HepG2 (cell line): ENCODE measurements at regions not wholly inside any gene's neighbourhood (a gene's known extent, or its start where the extent isn't known, plus 50 kb on each side); places are given as distances from the start of the nearest gene placed in this dataset.

Experiments
- ATAC-seq: fragments of 200-7000 bp; cut with Tn5 transposase; 3 replicates; pipeline ENCODE4 v1.9.1; 2020; ENCODE audit warnings: mild to moderate bottlenecking, moderate library complexity
- BruUV-seq: library from RNA; stranded (reverse); fragments of 400-500 nt; replicated peaks from 2 replicates; lab custom pipeline; 2021; lab: Mats Ljungman, UMichigan
- CTCF ChIA-PET: fragments of 300-600 bp; formaldehyde crosslinking; extraction: SDS; loops from one replicate; lab custom pipeline; 2021; ENCODE audit warnings: low total read pairs, inconsistent platforms, low intra/inter-chr PET ratio; lab: Yijun Ruan, JAX
- POLR2A ChIA-PET: fragments of 350-600 bp; sonication (Branson Sonifier 250); formaldehyde crosslinking; loops from one replicate; lab custom pipeline; 2020; ENCODE audit warnings: antibody characterized with exemption, inconsistent platforms; lab: Yijun Ruan, JAX
- DNase-seq: peaks from one replicate; pipeline ENCODE4 v3.0.0-alpha.2; 2015; ENCODE audit warnings: low spot score
- FAIRE-seq: peaks from 3 replicates; lab custom pipeline; 2011; peaks lifted over from hg19 to GRCh38; lab: Jason Lieb, UNC
- H2AFZ ChIP-seq: one replicate; pipeline ENCODE4 v1.6.1; 2011; ENCODE audit warnings: low read length, inconsistent platforms
- H3K27ac ChIP-seq: fragments of 300-600 bp; 3 replicates; pipeline ENCODE4 v1.8.0; 2011; ENCODE audit warnings: mixed run types, mild to moderate bottlenecking, mixed read lengths, low read length, inconsistent platforms; ENCODE audit not compliant: insufficient read depth; ENCODE audit errors: extremely low read length
- H3K27me3 ChIP-seq, 2 experiments: fragments of 200-600 bp in 1 of 2; 2 replicates in 1 of 2; 3 replicates in 1 of 2; pipeline versions ENCODE4 v1.6.0 to v1.8.0; 2011; ENCODE audit warnings: low read length in 2 of 2, mild to moderate bottlenecking in 2 of 2, moderate library complexity in 2 of 2, inconsistent platforms in 1 of 2; ENCODE audit not compliant: insufficient read depth in 2 of 2, control insufficient read depth in 1 of 2
- H3K36me3 ChIP-seq, 2 experiments: fragments of 200-600 bp in 1 of 2; replicated peaks in 1 of 2; 2 replicates in 1 of 2; 3 replicates in 1 of 2; pipeline versions ENCODE4 v1.5.1 to v1.8.0; 2011; ENCODE audit warnings: low read length in 2 of 2, inconsistent platforms in 1 of 2; ENCODE audit not compliant: insufficient read depth in 2 of 2, control insufficient read depth in 1 of 2
- H3K4me1 ChIP-seq: 2 replicates; pipeline ENCODE4 v1.5.1; 2012; ENCODE audit warnings: low read length, inconsistent platforms; ENCODE audit not compliant: insufficient read depth
- H3K4me2 ChIP-seq: 2 replicates; pipeline ENCODE4 v1.6.0; 2011; ENCODE audit warnings: low read depth, low read length, inconsistent platforms
- H3K4me3 ChIP-seq, 3 experiments: fragments of 200-600 bp in 1 of 3; sonication (generic), shearing (Covaris generic) in 1 of 3; replicated peaks in 1 of 3; 2 replicates each; pipeline ENCODE4 v1.5.1; 2011 to 2016; ENCODE audit warnings: low read length in 3 of 3, inconsistent platforms in 2 of 3, low read depth in 2 of 3, mild to moderate bottlenecking in 2 of 3, control low read depth in 1 of 3, mixed read lengths in 1 of 3; ENCODE audit not compliant: insufficient read depth in 1 of 3
- H3K79me2 ChIP-seq: one replicate; pipeline ENCODE4 v1.6.1; 2011; ENCODE audit warnings: low read length, inconsistent platforms; ENCODE audit not compliant: insufficient read depth
- H3K9ac ChIP-seq: 2 replicates; pipeline ENCODE4 v1.6.0; 2011; ENCODE audit warnings: mild to moderate bottlenecking, low read depth, low read length, inconsistent platforms; ENCODE audit not compliant: insufficient read depth
- H3K9me3 ChIP-seq: 2 replicates; pipeline ENCODE4 v1.5.1; 2012; ENCODE audit warnings: mild to moderate bottlenecking, low read length
- H4K20me1 ChIP-seq: 2 replicates; pipeline ENCODE4 v1.6.0; 2011; ENCODE audit warnings: inconsistent platforms, mild to moderate bottlenecking, low read length, moderate library complexity; ENCODE audit not compliant: insufficient read depth
- ERF ChIP-seq: IDR thresholded peaks from 2 replicates; pipeline ENCODE4 v1.6.1; 2018; ENCODE audit warnings: missing biosample characterization, missing genetic modification reagents
- GTF3A ChIP-seq: sonication (generic); formaldehyde crosslinking; conservative IDR thresholded peaks from 2 replicates; pipeline ENCODE4 v1.4.0; 2020; ENCODE audit warnings: mild to moderate bottlenecking, missing genetic modification reagents
- KLF11 ChIP-seq: IDR thresholded peaks from 2 replicates; pipeline ENCODE4 v1.6.1; 2016; ENCODE audit warnings: missing compliant biosample characterization
- LCORL ChIP-seq, 2 experiments: fragments of 450-650 bp in 1 of 2; sonication (generic) in 1 of 2; formaldehyde crosslinking in 1 of 2; IDR thresholded peaks; 2 replicates each; pipeline versions ENCODE4 v1.5.0 to v1.6.1; 2017 to 2020; ENCODE audit warnings: antibody characterized with exemption in 1 of 2, missing genetic modification reagents in 1 of 2
- NPAS2 ChIP-seq: sonication (generic); formaldehyde crosslinking; IDR thresholded peaks from 2 replicates; pipeline ENCODE4 v1.8.0; 2022; ENCODE audit warnings: mild to moderate bottlenecking, missing genetic modification reagents, borderline replicate concordance
- PATZ1 ChIP-seq: sonication (generic); formaldehyde crosslinking; IDR thresholded peaks from 2 replicates; pipeline ENCODE4 v1.4.0; 2020; ENCODE audit warnings: missing genetic modification reagents
- STAT6 ChIP-seq: sonication (generic); formaldehyde crosslinking; IDR thresholded peaks from 2 replicates; pipeline ENCODE4 v1.4.0; 2020; ENCODE audit warnings: missing genetic modification reagents, mild to moderate bottlenecking, borderline replicate concordance
- ZBTB33 ChIP-seq: sonication (generic); formaldehyde crosslinking; IDR thresholded peaks from 2 replicates; pipeline ENCODE4 v1.4.0; 2020; ENCODE audit warnings: missing genetic modification reagents
- ZNF33B ChIP-seq: sonication (generic); formaldehyde crosslinking; IDR thresholded peaks from 2 replicates; pipeline ENCODE4 v1.5.1; 2020; ENCODE audit warnings: mild to moderate bottlenecking, missing genetic modification reagents
- ZNF468 ChIP-seq: sonication (generic); formaldehyde crosslinking; IDR thresholded peaks from 2 replicates; pipeline ENCODE4 v1.8.0; 2022; ENCODE audit warnings: mild to moderate bottlenecking, moderate library complexity, missing genetic modification reagents
- ZNF558 ChIP-seq: sonication (generic); formaldehyde crosslinking; IDR thresholded peaks from 2 replicates; pipeline ENCODE4 v1.9.0; 2022; ENCODE audit warnings: mild to moderate bottlenecking, missing genetic modification reagents, borderline replicate concordance
- ZNF644 ChIP-seq: IDR thresholded peaks from 2 replicates; pipeline ENCODE4 v1.6.1; 2016; ENCODE audit warnings: low read depth
- ZNF780A ChIP-seq: sonication (generic); formaldehyde crosslinking; IDR thresholded peaks from 2 replicates; pipeline ENCODE4 v1.8.0; 2022; ENCODE audit warnings: mild to moderate bottlenecking, missing genetic modification reagents, moderate library complexity
- WGBS: methylation state at CpG from one replicate; pipeline ENCODE4 v1.1.6; 2017; ENCODE audit warnings: low lambda C conversion rate; 5-methylcytosine and 5-hydroxymethylcytosine counted together
- in situ Hi-C: cut with HindIII; loops from 2 replicates; pipeline ENCODE4 v1.10.0; 2017; ENCODE audit warnings: low pct_unique_long_range_greater_than_20kb; ENCODE audit not compliant: extremely low pct_ligation_motif_present
- intact Hi-C: fragments of 100-400 bp; cut with micrococcal nuclease; formaldehyde crosslinking; loops from one replicate; pipeline ENCODE4 v1.10.0; 2022; ENCODE audit not compliant: unreplicated experiment

- Histone ChIP-seq H3K27me3 (no peaks in the 10 kb centered on the region), H3K9me3 (no peaks in the 10 kb centered on the region), H3K4me1 (no peaks in the 10 kb centered on the region), H4K20me1 (no peaks in the 10 kb centered on the region), H3K36me3 (no peaks in the 10 kb centered on the region), H2AFZ (no peak overlapping the region), H3K27ac (no peak overlapping the region), H3K79me2 (no peaks in the 10 kb centered on the region), H3K4me2 (no peak overlapping the region), H3K4me3 (no peak overlapping the region), H3K9ac (no peak overlapping the region)
- BruUV-seq, result no TSS peak
- DNase-seq (no peak), FAIRE-seq (no peak), ATAC-seq (no peak)
- CTCF ChIA-PET, result no interaction called here
- 12% methylated on average over 1 of the region's 1 CpG for whole genome bisulfite sequencing
- intact Hi-C loops (no loop called here), in situ Hi-C loops (no loop called here)
- no peak for TF ChIP-seq ZNF468 (CRISPR knock-in tag)
- TF ChIP-seq ZNF780A (CRISPR knock-in tag), result no peak
- no peak for TF ChIP-seq ZNF33B (CRISPR knock-in tag)
- TF ChIP-seq PATZ1 (CRISPR knock-in tag), result no peak
- TF ChIP-seq ZBTB33, result no peak
- no peak for TF ChIP-seq LCORL (IDR thresholded peaks at IDR 0.05)
- TF ChIP-seq LCORL (CRISPR knock-in tag; IDR thresholded peaks at IDR 0.05), result no peak
- no peak for TF ChIP-seq KLF11 (CRISPR knock-in tag)
- TF ChIP-seq NPAS2 (CRISPR knock-in tag), result no peak
- no peak for TF ChIP-seq ZNF644 (CRISPR knock-in tag)
- TF ChIP-seq GTF3A (CRISPR knock-in tag), result no peak
- TF ChIP-seq STAT6 (CRISPR knock-in tag), result no peak
- no peak for TF ChIP-seq ERF (CRISPR knock-in tag)
- TF ChIP-seq ZNF558, result no peak
- POLR2A ChIA-PET, result no interaction called here
These were observed 1102.8 kb downstream of the FSTL5 start for GRCh38 chr4:161061046-161061445.
